DMS79 (cell line): ENCODE measurements at regions not wholly inside any gene's neighbourhood (a gene's known extent, or its start where the extent isn't known, plus 50 kb on each side); places are given as distances from the start of the nearest gene placed in this dataset.

Source experiments
- DNase-seq: peaks from one replicate; lab custom pipeline; 2025; lab: John Stamatoyannopoulos, UW

- DNase-seq: no peak
Measured at GRCh38 chr5:179497636-179498340, 52.6 kb upstream of the RUFY1 start.

- DNase-seq: no peak
Measured at GRCh38 chr5:179495906-179496455, 54.4 kb upstream of the RUFY1 start.

DNA sequence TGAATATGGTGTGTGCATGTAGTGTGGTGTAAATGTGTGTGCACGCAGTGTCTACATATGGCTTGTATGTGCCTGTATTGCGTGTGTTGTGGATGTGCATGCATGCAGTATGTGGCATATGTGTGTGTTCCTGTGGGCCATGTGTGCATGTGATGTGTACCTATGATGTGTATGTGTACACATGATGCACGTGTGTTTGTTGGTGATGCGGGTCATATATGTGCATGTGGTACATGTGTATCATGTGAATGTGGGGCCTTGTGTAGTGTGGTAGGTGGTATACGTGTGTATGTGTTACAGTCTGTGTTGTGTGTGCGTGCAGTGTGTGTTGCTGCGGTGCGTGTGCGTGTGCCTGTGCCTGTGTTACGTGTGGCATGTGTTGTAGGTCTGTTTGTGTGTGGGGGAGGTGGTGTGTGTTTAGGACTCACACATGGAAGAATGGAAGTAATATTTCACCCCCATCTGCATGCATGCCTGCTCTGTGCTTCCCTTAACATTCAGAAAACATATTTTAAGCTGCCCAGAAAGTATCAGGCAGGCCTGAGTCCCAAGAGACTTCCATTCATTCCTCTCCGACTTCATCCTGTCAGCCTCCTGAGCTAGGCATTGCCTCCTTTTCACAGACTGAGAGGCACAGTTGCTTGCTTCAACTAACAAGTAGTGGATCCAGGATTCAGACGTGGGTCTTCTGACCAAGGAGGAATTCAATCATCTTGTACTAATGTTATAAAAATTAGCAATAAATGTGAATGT is 55.4 kb upstream of the RUFY1 start:
- no peak for DNase-seq

- no peak for DNase-seq
Measured at GRCh38 chr5:179488975-179489374, 61.4 kb upstream of the RUFY1 start.

- DNase-seq: no peak
Measured at GRCh38 chr5:179488491-179488890, 61.9 kb upstream of the RUFY1 start.

- DNase-seq: no peak
Measured at GRCh38 chr5:179487145-179487544, 63.2 kb upstream of the RUFY1 start.

GRCh38 chr5:179486596-179487051 is 63.7 kb upstream of the RUFY1 start:
- DNase-seq: peak; percentile 91

DNA sequence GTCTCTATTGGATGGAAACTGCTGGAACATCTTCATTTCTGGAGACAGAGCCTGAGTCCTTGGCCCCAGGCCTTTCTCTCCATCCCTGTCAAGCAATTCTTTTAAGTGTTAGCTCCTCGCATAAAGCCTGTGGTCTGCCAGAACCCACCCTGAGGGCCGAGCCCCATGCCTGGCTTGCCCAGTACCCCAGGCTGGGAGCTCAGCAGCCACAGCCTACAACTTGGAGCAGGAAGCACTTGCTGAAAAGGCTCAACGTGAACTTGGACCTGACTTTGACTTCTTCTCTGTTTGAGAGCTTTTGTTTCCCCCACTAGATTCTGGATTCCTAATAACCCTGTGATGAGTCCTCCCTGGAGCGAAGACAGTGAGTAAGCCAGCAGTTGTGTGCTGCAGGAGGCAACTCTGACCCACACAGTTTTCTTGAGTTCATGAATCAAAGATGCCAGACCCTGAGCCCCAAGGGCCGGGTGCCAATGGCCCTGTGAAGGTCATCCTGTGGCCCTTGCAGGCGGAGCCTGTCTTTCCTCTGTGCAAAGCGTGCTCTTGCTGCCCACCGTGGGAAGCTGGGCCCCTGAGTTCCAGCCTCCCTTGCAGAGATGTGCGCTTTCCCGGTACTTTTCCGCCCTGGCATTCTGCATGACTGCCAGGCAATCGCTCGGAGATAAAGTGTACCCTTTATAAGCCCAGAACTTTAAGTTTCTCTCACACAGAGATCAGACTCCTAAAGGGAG is 64.3 kb upstream of the RUFY1 start:
- no peak for DNase-seq

DNA sequence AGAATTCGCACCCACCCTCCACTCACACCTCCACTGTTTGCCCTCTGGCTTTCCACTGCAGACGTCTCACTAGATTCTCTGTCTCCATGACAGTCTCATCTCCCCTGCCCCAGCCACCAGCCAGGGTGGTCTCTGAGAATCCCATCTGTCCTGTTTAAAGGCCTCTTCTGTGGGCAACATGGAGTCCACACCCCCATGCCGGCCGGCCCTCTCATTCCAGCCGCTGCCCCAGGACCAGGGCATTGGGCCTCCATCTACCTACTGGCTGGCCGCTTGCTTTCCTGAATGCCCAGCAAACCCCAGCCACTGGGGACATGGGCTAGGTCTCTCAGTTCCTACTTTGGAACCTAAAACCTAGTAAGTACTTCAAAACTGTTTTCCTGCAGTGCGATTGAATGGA is 65.6 kb upstream of the RUFY1 start:
- no peak for DNase-seq

DNA sequence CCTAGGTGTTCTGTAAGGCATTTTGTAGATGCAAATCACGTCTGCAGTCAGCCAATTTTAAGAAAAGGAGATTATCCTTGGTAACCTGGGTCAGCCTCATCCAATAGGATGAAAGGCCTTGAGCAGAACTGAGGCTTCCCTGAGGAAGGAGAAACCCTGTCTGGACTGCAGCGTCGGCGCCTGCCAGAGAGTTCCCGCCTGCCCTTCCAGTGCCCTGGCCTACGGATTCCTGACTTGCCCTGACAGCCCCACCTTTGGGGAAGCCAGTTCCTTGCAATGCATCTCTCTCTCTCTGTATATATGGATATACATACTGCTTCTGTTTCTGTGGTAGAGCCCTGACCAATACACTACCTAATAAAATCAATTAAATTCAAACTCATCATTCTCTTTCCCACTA is 66.2 kb upstream of the RUFY1 start:
- no peak for DNase-seq

GRCh38 chr5:179478624-179479023 is 71.7 kb upstream of the RUFY1 start:
- DNase-seq: peak; percentile 34

DNA sequence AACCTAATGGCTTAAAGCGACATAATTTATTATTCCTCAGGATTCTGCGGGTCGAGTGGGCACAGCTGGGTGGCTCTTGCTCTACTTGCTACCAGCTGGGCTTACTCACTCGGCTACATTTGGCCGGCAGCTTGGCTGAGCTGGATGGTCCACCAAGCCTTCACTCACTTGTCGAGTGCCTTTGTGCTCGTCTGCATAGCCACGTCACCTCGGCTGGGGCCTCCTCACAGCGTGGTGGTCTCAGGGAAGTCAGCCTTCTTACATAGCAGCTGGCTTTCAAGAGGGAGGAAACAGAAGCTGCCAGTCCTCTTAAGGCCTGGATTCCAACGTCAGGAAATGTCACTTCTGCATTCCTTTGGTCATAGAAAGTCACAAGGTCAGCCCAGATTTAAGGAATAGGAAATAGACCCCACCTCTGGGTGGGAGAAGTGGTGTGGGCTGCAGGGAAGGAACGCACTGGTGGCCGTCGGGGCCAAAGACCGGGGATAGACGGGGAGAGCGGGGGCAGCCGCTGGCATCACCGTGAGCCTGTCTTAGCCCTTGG is 75.1 kb upstream of the RUFY1 start:
- peak; percentile 86 for DNase-seq

GRCh38 chr5:179472641-179473040 is 77.7 kb upstream of the RUFY1 start:
- no peak for DNase-seq

DNA sequence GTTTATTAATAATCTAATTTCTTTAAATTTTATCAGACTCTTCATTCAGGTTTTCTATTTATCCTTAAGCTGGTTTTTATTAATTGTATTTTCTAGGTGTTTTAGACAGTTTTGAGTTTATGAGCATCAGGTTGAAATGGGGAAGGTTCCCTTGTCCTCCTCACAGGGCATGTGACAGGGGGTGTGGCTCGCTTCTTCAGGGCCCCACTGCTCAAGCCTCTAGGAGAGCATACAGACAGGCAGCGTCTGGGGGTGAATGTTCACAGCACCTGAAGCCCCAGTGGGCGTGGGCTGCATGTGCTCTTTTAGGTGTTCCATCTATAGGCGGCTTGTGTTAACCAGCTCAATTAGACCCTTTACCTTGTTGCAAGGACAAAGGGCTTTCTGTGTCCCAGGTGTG is 78.2 kb upstream of the RUFY1 start:
- no peak for DNase-seq

- DNase-seq: no peak
Measured at GRCh38 chr5:179470201-179470600, 80.2 kb upstream of the RUFY1 start.

DNA sequence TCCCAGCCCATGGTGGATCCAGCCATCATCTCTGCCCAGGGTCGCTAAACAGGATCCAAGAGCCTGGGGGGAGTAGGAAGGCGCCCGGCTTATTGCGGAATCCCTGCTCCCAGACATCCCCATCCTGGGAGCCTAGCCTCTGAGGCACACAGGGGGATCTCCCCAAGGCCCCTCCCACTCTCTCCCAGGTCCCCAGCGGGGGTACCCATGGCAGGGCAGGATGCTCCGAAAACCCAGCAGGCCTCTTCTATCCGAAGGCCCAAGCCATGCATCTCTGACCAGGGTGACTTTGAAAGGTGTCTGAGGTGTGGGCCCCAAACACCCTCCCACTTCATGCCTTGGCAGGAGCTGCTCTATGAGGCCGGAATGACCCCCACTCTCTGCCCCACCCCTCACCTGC is 81.7 kb upstream of the RUFY1 start:
- no peak for DNase-seq

- DNase-seq: no peak
Measured at GRCh38 chr5:179467441-179467840, 82.9 kb upstream of the RUFY1 start.

DNA sequence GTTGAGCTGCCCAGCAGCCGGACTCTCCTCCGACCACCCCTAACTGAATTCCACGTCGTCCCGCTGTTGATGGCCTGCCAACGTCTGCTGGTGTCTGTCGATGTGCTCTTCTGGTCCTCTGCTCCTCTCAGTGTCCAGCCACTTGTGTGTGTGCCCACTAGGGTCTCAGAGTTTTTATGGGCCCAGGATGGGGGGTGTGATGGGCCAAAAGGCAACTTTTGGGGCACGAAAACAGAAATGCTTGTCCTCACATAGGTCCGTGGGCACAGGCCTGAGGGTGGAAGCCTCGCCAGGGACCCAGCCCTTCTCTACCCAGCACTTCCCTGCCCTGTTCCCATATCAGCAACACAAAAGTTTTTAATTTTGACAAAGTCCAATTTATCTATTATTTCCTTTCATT is 85.7 kb upstream of the RUFY1 start:
- no peak for DNase-seq

- DNase-seq: no peak
Measured at GRCh38 chr5:179462040-179462439, 88.3 kb upstream of the RUFY1 start.

DNA sequence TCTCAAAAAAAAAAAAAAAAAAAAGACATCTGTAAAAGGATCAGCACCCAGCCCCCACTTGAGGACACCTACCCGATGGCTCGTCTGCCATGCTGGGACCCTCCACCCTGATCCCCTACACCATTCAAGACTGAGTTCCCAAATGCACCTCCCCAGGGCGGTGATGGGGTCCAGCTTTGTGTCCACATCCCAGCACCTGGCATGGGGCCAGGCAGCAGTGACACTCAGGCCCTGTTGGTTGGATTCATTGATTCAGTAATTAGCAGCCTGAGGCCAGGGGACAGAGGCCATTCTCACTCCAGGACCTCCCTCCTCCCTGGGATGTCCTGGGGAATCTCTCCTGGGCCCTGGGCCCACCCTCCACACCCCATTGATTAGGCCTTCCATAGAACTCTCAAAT is 88.8 kb upstream of the RUFY1 start:
- DNase-seq: no peak

- no peak for DNase-seq
Measured at GRCh38 chr5:179459771-179460170, 90.6 kb upstream of the RUFY1 start.

DNA sequence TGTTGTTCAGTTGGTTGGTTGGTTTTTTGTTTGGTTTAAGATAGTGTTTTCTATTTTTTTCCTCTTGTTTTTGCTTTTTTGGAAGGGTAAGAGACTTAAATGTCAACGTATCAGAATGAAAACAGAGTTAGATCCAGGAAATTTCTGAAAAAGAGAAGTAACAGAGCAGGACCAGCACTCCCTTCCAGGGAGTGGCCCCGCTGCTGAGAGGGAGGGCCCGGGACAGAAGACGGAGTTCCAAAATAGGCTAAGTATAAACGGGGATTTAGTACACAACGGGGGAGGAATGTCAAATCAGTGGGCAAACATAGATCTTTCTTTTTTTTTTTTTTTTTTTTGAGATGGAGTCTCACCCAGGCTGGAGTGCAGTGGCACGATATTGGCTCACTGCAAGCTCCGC is 92.7 kb upstream of the RUFY1 start:
- no peak for DNase-seq
